H1 (cell line): ENCODE measurements at regions not wholly inside any gene's neighbourhood (a gene's known extent, or its start where the extent isn't known, plus 50 kb on each side); places are given as distances from the start of the nearest gene placed in this dataset.

Source experiments
- GABPA ChIP-seq: IDR thresholded peaks from 2 replicates; pipeline ENCODE4 v1.6.1; 2011; ENCODE audit warnings: mild to moderate bottlenecking, low read length, moderate library complexity, borderline replicate concordance; ENCODE audit not compliant: insufficient read depth
- SAP30 ChIP-seq: fragments of 300-600 bp; sonication (generic); IDR thresholded peaks from 2 replicates; pipeline ENCODE4 v1.7.1; 2012; ENCODE audit warnings: low read length, moderate library complexity, mild to moderate bottlenecking, inconsistent platforms; ENCODE audit not compliant: insufficient read depth, insufficient replicate concordance

DNA sequence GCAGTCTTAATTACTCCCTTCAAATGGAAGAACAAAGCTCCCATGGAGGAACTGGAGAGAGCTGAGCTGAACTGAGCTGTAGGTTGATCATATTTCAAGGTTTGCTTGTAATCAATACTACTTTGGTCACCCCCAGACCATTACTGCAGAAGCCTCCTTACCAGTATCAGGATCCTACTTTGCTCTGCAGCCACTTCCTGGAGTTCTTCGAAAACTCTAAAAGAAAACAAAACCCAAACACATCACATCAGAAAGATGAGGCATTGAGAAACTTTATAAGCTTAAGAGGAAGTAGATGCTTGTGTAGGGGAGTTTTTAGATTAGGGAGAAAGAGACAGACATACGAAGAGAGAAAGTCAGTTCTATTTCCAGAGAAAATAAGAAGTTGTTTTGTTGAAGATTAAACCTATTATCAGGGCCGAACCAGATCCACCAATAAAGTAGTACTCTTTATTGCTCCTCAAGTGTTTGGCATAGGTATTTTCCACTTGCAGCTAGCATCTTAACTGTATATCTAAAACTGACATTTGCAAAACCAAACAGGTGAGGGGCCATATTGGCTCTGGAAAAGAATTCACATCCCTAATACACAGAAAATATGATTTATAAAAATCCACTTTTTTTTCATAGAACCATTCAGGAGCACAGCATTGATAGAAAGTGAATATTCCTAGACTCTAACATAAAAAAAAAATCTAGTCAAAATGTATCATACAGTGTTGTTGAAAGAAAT lies 166.9 kb upstream of the KLF7 start (continued):
- TF ChIP-seq GABPA (no peak), SAP30 (no peak)
